MM.1S (cell line): ENCODE measurements at regions not wholly inside any gene's neighbourhood (a gene's known extent, or its start where the extent isn't known, plus 50 kb on each side); places are given as distances from the start of the nearest gene placed in this dataset.

Experiments
- DNase-seq: peaks from one replicate; pipeline ENCODE4 v3.0.0-alpha.2; 2015
- H2AFZ ChIP-seq: fragments of 300-600 bp; sonication (generic); 2 replicates; pipeline ENCODE4 v1.6.0; 2016; ENCODE audit warnings: antibody characterized with exemption, low read length
- H3F3A ChIP-seq: fragments of 300-600 bp; sonication (generic); 2 replicates; pipeline ENCODE4 v1.6.1; 2016; ENCODE audit warnings: mild to moderate bottlenecking, antibody characterized with exemption, low read length, moderate library complexity, mixed read lengths; ENCODE audit not compliant: insufficient read depth
- H3K27ac ChIP-seq: fragments of 300-600 bp; sonication (generic); 2 replicates; pipeline ENCODE4 v1.5.1; 2016; ENCODE audit warnings: mild to moderate bottlenecking, low read length
- H3K27me3 ChIP-seq: fragments of 300-600 bp; sonication (generic); replicated peaks from 2 replicates; pipeline ENCODE4 v1.6.0; 2016; ENCODE audit warnings: low read length; ENCODE audit not compliant: insufficient read depth
- H3K36me3 ChIP-seq: fragments of 300-600 bp; sonication (generic); replicated peaks from 2 replicates; pipeline ENCODE4 v1.6.1; 2016; ENCODE audit warnings: mild to moderate bottlenecking, low read length, mixed read lengths; ENCODE audit not compliant: insufficient read depth
- H3K4me1 ChIP-seq: fragments of 300-600 bp; sonication (generic); 2 replicates; pipeline ENCODE4 v1.6.1; 2016; ENCODE audit warnings: low read length, mixed read lengths
- H3K4me2 ChIP-seq: fragments of 300-600 bp; sonication (generic); 2 replicates; pipeline ENCODE4 v1.6.0; 2016; ENCODE audit warnings: low read depth, low read length
- H3K4me3 ChIP-seq: fragments of 300-600 bp; sonication (generic); 2 replicates; pipeline ENCODE4 v1.5.1; 2016; ENCODE audit warnings: low read length, mixed read lengths
- H3K79me2 ChIP-seq: fragments of 300-600 bp; sonication (generic); 2 replicates; pipeline ENCODE4 v1.6.1; 2016; ENCODE audit warnings: mixed run types, low read length, mixed read lengths
- H3K9ac ChIP-seq: fragments of 300-600 bp; sonication (generic); 2 replicates; pipeline ENCODE4 v1.6.1; 2016; ENCODE audit warnings: low read length, mixed read lengths
- H3K9me2 ChIP-seq: fragments of 300-600 bp; sonication (generic); replicated peaks from 2 replicates; pipeline ENCODE4 v1.6.1; 2016; ENCODE audit warnings: mild to moderate bottlenecking, low read length, mixed read lengths; ENCODE audit not compliant: insufficient read depth
- H3K9me3 ChIP-seq: fragments of 300-600 bp; sonication (generic); replicated peaks from 2 replicates; pipeline ENCODE4 v1.6.1; 2016; ENCODE audit warnings: mild to moderate bottlenecking, low read length, mixed read lengths; ENCODE audit not compliant: insufficient read depth
- H4K20me1 ChIP-seq: fragments of 300-600 bp; sonication (generic); 2 replicates; pipeline ENCODE4 v1.6.1; 2016; ENCODE audit warnings: mild to moderate bottlenecking, low read length, moderate library complexity, mixed read lengths; ENCODE audit not compliant: insufficient read depth
- EZH2 ChIP-seq: fragments of 300-600 bp; sonication (generic); optimal IDR thresholded peaks from 2 replicates; pipeline ENCODE3; 2017; ENCODE audit warnings: low read depth, mild to moderate bottlenecking, antibody characterized with exemption, low read length, mixed read lengths
- EZH2phosphoT487 ChIP-seq: fragments of 300-600 bp; sonication (generic); IDR thresholded peaks from 2 replicates; pipeline ENCODE4 v1.6.1; 2018; ENCODE audit warnings: antibody characterized with exemption, low read length
- TF ChIP-seq, protein P1 (sequence below): fragments of 300-600 bp; sonication (generic); IDR thresholded peaks from 2 replicates; pipeline ENCODE4 v1.5.1; 2016; ENCODE audit warnings: antibody characterized with exemption, low read length, mixed read lengths

DNA sequence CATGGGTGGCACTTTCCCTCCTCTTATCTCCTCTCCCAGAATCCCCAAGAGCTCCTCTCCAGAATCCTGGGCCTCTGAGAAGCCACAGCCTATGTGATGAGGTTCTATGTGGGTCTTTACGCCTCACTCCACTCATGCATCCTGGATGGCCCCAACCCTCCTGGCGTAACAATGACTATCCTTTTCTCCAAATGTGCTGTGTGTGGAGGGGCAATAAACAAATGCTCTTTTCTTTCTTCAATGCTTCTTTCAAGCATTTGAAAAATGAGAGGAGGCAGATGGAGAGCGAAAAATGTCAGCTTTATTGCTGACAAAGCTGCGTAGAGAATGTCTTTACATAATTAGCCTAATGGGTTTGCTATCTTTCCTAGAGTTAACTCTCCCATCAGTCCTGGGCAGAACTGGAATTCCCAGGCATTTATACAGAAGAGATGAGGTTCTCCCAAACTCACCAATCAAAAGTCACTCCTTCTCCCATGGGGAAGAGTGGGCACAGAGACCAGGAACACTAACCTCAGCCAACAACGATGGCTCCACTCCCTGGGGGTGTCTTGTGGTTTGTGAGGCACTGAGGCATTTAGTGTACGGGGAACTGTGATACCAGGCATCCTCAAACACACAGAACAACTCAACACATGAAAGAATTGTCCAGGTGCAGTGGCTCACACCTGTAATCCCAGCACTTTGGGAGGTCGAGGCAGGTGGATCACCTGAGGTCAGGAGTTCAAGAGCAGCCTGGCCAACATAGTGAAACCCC, 118.9 kb upstream of the SLC34A2 start:
- TF ChIP-seq, protein P1, sequence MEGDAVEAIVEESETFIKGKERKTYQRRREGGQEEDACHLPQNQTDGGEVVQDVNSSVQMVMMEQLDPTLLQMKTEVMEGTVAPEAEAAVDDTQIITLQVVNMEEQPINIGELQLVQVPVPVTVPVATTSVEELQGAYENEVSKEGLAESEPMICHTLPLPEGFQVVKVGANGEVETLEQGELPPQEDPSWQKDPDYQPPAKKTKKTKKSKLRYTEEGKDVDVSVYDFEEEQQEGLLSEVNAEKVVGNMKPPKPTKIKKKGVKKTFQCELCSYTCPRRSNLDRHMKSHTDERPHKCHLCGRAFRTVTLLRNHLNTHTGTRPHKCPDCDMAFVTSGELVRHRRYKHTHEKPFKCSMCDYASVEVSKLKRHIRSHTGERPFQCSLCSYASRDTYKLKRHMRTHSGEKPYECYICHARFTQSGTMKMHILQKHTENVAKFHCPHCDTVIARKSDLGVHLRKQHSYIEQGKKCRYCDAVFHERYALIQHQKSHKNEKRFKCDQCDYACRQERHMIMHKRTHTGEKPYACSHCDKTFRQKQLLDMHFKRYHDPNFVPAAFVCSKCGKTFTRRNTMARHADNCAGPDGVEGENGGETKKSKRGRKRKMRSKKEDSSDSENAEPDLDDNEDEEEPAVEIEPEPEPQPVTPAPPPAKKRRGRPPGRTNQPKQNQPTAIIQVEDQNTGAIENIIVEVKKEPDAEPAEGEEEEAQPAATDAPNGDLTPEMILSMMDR = no peak
- TF ChIP-seq EZH2phosphoT487 (no peak), EZH2 (no peak)
- Histone ChIP-seq H3K4me3 (no peak overlapping the region), H3K4me1 (no peaks in the 10 kb centered on the region), H3K27ac (no peak overlapping the region), H3F3A (no peaks in the 10 kb centered on the region), H3K9me2 (no peaks in the 10 kb centered on the region), H2AFZ (no peak overlapping the region), H3K4me2 (no peak overlapping the region), H3K9me3 (no peaks in the 10 kb centered on the region), H3K9ac (no peak overlapping the region), H3K27me3 (no peaks in the 10 kb centered on the region), H4K20me1 (no peaks in the 10 kb centered on the region), H3K79me2 (no peaks in the 10 kb centered on the region), H3K36me3 (no peaks in the 10 kb centered on the region)
- no peak for DNase-seq

DNA sequence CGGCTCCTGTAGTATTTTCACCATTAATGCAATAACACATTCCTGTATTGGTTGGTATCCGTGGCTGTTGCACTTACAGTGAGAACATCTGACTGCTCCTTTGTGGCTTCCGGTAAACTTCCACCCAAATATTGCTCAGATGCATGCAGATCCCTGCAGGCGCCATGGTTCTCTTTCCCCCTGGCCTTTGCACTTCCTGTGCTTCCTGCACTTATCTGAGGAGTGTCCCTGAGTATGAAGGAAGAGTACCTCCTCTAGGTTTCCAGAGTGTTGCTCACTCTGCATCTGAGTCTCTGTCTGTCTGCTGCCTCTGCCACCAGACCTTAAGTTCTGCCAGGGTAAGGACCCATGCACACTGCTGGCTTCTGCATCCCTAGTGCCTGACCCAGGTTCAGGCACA, 117.2 kb upstream of the SLC34A2 start:
- Histone ChIP-seq H3F3A (no peaks in the 10 kb centered on the region), H3K27me3 (no peaks in the 10 kb centered on the region), H3K9me3 (no peaks in the 10 kb centered on the region), H3K4me2 (no peak overlapping the region), H3K4me3 (no peak overlapping the region), H3K79me2 (no peaks in the 10 kb centered on the region), H2AFZ (no peak overlapping the region), H3K36me3 (no peaks in the 10 kb centered on the region), H3K9ac (no peak overlapping the region), H3K27ac (no peak overlapping the region), H3K4me1 (no peaks in the 10 kb centered on the region), H3K9me2 (no peaks in the 10 kb centered on the region), H4K20me1 (no peaks in the 10 kb centered on the region)
- DNase-seq = no peak
- TF ChIP-seq, protein P1 = no peak
- no peak for TF ChIP-seq EZH2
- TF ChIP-seq EZH2phosphoT487 = no peak

DNA sequence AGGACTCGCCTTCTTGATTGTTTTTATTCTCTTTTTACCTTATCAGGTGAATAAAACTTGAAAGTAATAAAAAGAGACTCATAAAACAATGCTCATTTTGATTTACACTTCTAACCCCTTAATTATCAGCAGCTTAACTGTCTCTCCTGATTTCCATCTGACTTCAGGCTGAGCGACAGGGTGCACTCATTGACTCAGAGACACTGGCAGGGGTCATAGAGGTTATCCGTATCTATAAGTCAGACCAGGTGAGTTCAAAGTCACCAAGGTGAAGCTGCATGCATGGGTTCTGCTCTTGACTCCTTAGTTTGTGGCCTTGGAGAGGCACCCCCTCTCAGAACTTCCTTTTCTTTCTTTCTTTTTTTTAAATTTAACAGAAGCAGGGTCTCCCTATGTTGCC, 116.4 kb upstream of the SLC34A2 start:
- no peak for DNase-seq
- Histone ChIP-seq H3K27me3 (no peaks in the 10 kb centered on the region), H3K4me1 (no peaks in the 10 kb centered on the region), H3K9me3 (no peaks in the 10 kb centered on the region), H3K36me3 (no peaks in the 10 kb centered on the region), H3F3A (no peaks in the 10 kb centered on the region), H3K27ac (no peak overlapping the region), H3K4me3 (no peak overlapping the region), H3K9ac (no peak overlapping the region), H3K9me2 (no peaks in the 10 kb centered on the region), H2AFZ (no peak overlapping the region), H3K79me2 (no peaks in the 10 kb centered on the region), H3K4me2 (no peak overlapping the region), H4K20me1 (no peaks in the 10 kb centered on the region)
- TF ChIP-seq, protein P1 = no peak
- TF ChIP-seq EZH2 (no peak), EZH2phosphoT487 (no peak)
